HG02973 (cell line): ENCODE measurements at regions not wholly inside any gene's neighbourhood (a gene's known extent, or its start where the extent isn't known, plus 50 kb on each side); places are given as distances from the start of the nearest gene placed in this dataset.

Source experiments
- ATAC-seq: cut with Tn5 transposase; IDR thresholded peaks from one replicate; pipeline ENCODE4 v1.9.1; 2021; ENCODE audit warnings: moderate library complexity; ENCODE audit not compliant: unreplicated experiment

GRCh38 chr22:48553694-48554308, 1273.9 kb downstream of the BRD1 start:
- ATAC-seq, result no peak

GRCh38 chr22:48553119-48553518, 1274.6 kb downstream of the BRD1 start:
- ATAC-seq, result no peak

- ATAC-seq, result no peak
Measured at GRCh38 chr22:48551716-48552268, 1275.9 kb downstream of the BRD1 start.

- no peak for ATAC-seq
Measured at GRCh38 chr22:48551061-48551460, 1276.6 kb downstream of the BRD1 start.

- no peak for ATAC-seq
Measured at GRCh38 chr22:48548391-48548790, 1279.3 kb downstream of the BRD1 start.

GRCh38 chr22:48547971-48548370, 1279.7 kb downstream of the BRD1 start:
- ATAC-seq, result no peak

GRCh38 chr22:48546653-48547424, 1280.8 kb downstream of the BRD1 start:
- no peak for ATAC-seq

GRCh38 chr22:48545987-48546386, 1281.7 kb downstream of the BRD1 start:
- no peak for ATAC-seq

- no peak for ATAC-seq
Measured at GRCh38 chr22:48541401-48542098, 1286.1 kb downstream of the BRD1 start.

GRCh38 chr22:48539261-48539660, 1288.4 kb downstream of the BRD1 start:
- no peak for ATAC-seq

- no peak for ATAC-seq
Measured at GRCh38 chr22:48538291-48538820, 1289.3 kb downstream of the BRD1 start.

GRCh38 chr22:48537343-48537680, 1290.4 kb downstream of the BRD1 start:
- ATAC-seq, result no peak

- no peak for ATAC-seq
Measured at GRCh38 chr22:48536541-48537342, 1290.9 kb downstream of the BRD1 start.

- ATAC-seq, result no peak
Measured at GRCh38 chr22:48535868-48536540, 1291.7 kb downstream of the BRD1 start.

- no peak for ATAC-seq
Measured at GRCh38 chr22:48534395-48534958, 1293.2 kb downstream of the BRD1 start.

GRCh38 chr22:48532986-48533385, 1294.7 kb downstream of the BRD1 start:
- no peak for ATAC-seq

GRCh38 chr22:48531761-48532435, 1295.8 kb downstream of the BRD1 start:
- no peak for ATAC-seq

- ATAC-seq, result no peak
Measured at GRCh38 chr22:48531108-48531507, 1296.6 kb downstream of the BRD1 start.

- ATAC-seq, result no peak
Measured at GRCh38 chr22:48530666-48531065, 1297.0 kb downstream of the BRD1 start.
